ENCODE measurements at regions not wholly inside any gene's neighbourhood (a gene's known extent, or its start where the extent isn't known, plus 50 kb on each side); places are given as distances from the start of the nearest gene placed in this dataset.

DNA sequence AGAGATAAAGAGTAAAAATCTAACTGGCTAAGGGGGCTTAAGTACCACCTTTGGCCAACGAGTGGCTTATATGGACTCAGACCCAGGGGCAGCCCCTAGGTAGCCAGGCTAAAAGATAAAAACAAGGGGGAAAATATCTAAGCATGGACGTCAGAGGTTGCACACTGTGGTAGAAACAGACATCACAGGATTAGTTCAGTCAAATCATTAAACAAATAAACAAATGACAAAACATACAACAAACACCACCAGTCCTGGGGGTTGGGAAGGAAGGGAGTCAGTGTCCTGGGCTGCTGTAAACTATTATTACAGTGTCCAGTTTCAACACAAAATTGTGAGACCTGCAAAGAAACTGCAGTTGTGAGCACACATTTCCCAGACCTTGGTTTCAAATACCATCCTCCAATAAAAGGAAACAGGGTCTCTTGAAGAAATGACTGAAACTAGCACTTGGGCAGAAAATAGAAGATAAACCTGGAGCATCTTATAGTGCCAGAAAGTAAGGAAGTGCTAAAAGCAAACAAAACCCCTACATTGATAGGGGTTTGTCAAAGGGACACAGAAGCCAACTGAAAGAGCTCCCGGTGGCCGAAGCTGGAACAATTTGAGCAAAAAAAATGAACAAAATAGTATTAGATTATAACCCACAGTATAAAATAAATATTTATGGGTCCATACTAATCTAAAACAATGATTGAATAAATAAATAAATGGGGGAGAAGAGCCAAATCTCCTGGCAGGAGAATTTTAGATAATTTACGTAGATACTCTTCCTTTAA lies 154.8 kb upstream of the KLF7 start:
- TF ChIP-seq, protein P1, sequence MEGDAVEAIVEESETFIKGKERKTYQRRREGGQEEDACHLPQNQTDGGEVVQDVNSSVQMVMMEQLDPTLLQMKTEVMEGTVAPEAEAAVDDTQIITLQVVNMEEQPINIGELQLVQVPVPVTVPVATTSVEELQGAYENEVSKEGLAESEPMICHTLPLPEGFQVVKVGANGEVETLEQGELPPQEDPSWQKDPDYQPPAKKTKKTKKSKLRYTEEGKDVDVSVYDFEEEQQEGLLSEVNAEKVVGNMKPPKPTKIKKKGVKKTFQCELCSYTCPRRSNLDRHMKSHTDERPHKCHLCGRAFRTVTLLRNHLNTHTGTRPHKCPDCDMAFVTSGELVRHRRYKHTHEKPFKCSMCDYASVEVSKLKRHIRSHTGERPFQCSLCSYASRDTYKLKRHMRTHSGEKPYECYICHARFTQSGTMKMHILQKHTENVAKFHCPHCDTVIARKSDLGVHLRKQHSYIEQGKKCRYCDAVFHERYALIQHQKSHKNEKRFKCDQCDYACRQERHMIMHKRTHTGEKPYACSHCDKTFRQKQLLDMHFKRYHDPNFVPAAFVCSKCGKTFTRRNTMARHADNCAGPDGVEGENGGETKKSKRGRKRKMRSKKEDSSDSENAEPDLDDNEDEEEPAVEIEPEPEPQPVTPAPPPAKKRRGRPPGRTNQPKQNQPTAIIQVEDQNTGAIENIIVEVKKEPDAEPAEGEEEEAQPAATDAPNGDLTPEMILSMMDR (IDR thresholded peaks at IDR 0.05), result no peak
- TF ChIP-seq POLR2A (IDR thresholded peaks at IDR 0.05; ENCODE audit: low read depth), result no peak
- no peak for TF ChIP-seq POLR2AphosphoS5 (IDR thresholded peaks at IDR 0.05)
- no peak for TF ChIP-seq EP300 (IDR thresholded peaks at IDR 0.05)
